Ammon's horn (tissue), 1 donor: ENCODE measurements at regions not wholly inside any gene's neighbourhood (a gene's known extent, or its start where the extent isn't known, plus 50 kb on each side); places are given as distances from the start of the nearest gene placed in this dataset.
A peak's percentile ranks its signal among the peaks of the same experiment; 100 is the strongest.

ENCODE experiments used
- DNase-seq: peaks from one replicate; pipeline ENCODE4 v3.0.0-alpha.2; 2016; ENCODE audit warnings: low spot score

GRCh38 chr5:61686491-61687257, 354.6 kb downstream of the ZSWIM6 start:
- DNase-seq, result no peak

DNA sequence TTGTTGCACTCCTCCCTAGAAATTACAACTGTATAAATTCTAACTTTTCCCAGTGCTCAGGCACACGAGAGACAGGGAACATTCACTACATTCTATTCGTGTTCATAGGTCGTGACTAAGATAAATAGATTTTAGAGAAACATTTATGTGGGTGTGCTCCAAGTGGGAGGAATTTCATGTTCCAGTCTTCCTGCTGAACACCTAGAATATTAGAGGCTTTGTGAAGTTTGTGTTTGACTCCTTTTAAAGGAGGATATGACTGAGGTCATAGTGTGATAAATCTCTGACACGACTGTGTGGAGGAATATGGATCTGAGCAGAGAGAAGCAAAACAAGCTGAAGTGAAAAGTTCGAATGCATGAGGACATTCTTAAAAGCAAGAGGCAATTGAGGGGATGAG, 355.3 kb downstream of the ZSWIM6 start:
- DNase-seq, result no peak

- DNase-seq, result no peak
Measured at GRCh38 chr5:61689153-61689846, 357.2 kb downstream of the ZSWIM6 start.

DNA sequence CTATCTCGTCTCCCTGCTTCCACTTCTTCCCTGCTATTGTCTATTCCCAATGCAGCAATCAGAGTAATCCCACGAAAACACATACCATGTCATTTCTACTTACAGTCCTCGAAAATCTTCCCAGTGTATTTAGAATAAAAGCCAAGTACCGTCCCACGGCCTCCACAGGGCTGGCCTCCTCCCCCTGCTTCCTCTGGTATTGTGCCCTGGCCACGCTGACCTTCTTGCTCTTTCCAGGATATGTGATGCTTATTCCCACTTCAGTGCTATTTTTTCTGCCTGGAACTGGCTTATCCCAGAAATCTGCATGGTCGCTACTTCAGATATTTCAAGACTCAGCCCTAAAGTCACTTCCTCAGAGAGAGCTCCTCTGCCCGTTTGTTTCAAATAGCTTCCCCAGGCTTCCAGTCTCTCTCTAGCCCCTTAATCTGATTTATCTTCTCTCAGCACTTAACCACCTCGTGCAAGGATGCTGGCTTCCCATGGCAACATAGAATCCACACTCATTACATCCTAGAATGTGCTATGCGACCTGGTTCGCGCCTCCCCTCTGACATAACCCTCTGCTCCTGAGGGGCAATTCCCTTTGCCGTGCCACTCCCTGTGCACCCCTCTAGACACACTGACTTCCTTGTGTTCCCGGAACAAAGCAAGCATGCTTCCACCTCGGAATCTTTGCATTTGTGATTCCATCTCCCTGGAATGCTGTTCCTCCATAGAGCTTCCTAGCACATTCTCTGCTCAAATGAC, 365.9 kb downstream of the ZSWIM6 start:
- DNase-seq, result no peak

GRCh38 chr5:61701877-61702602, 370.0 kb downstream of the ZSWIM6 start:
- DNase-seq, result peak; percentile 7

- no peak for DNase-seq
Measured at GRCh38 chr5:61702784-61703183, 370.7 kb downstream of the ZSWIM6 start.

DNA sequence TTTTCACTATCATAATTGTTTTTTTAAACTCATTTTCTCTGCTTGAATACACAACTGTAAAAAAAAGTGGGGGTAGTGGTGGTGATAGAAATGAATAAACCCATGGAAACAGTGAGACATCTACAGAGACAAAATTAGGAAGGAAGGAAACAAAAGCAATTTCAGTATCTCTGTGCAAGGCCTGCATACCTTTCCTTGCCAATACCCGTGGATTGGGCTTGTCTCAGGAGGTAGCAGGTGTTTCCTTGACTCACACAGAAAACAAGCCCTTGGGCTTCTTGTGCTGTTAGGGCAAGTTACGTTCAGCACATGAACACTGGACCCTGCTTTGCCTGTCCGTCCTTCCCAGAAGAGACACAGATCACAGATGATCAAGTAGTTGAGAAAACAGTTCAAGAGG, 372.2 kb downstream of the ZSWIM6 start:
- DNase-seq, result no peak

DNA sequence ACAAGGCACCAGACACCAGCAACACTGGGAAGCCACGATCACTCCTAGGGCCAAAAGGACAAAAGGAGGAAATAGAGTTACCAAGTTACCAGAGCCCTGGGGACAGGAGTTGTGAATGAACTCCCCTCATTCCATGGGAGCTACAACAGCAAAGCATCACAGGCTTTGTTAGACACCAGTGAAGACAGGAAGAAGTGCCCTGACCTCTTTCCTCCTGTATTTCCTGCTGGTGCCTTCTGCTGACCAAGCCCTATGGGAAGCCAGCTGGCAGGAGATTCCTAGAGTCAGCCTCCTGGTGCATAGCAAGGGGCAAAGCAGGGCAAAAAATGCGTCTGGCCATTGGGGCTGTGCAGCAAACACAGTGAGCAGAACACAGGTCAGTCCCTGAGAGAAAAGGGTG, 374.7 kb downstream of the ZSWIM6 start:
- no peak for DNase-seq

DNA sequence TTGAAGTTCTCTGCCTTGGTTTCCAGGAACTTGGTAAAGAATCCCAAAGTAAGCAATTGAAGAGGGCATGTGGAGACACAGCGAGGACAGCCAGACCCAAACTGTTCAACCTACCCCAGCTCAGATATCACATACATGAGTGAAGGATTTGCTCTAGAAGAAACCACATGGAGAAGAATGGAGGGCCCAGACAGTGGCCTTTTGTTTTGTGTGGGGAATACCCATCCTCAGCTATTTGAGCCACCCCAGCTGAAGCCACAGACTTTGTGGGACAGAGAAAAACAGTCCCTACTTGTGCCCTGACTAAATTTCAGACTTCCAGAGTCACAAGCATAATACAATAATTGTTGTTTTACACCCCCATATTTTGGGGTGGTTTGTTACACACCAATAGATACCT, 387.1 kb downstream of the ZSWIM6 start:
- no peak for DNase-seq

DNA sequence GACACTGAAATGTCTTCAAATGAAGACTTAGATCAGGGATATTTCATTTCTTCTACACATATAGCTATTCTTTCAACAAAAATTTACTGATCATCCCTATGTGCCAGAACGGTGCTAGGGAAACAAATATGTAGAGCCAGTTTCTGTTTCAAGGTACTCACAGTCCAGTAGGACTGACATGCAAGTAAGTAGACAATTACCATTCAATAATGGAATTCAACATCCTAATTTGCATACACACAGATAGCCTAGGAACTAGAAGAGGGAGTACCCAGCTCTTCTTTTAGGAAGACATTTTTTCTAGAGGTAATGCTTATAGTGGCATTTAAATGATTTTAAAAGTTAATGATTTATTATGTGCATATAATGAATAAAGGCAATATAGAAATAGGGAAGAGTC, 388.8 kb downstream of the ZSWIM6 start:
- no peak for DNase-seq

GRCh38 chr5:61724102-61724501, 392.0 kb downstream of the ZSWIM6 start:
- no peak for DNase-seq

DNA sequence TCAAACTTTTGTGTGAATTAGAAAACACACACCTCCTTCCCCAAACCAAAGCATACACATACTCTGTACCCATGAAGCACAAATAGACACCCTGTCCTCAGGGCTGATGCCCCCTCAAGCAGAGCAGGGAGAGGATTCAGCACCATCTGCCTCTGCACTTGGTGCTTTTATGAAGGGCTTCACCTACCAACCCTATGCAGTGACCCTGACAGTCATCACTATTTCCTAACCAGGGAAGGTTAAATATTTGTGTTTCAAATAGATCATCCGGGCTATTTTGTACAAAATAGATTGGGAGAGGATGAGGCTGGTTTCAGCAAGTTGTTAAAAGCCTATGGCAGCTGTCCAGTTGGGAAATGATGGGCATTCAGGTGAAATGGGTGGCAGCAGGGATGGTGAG, 396.2 kb downstream of the ZSWIM6 start:
- DNase-seq, result no peak

- no peak for DNase-seq
Measured at GRCh38 chr5:61730866-61731265, 398.8 kb downstream of the ZSWIM6 start.

DNA sequence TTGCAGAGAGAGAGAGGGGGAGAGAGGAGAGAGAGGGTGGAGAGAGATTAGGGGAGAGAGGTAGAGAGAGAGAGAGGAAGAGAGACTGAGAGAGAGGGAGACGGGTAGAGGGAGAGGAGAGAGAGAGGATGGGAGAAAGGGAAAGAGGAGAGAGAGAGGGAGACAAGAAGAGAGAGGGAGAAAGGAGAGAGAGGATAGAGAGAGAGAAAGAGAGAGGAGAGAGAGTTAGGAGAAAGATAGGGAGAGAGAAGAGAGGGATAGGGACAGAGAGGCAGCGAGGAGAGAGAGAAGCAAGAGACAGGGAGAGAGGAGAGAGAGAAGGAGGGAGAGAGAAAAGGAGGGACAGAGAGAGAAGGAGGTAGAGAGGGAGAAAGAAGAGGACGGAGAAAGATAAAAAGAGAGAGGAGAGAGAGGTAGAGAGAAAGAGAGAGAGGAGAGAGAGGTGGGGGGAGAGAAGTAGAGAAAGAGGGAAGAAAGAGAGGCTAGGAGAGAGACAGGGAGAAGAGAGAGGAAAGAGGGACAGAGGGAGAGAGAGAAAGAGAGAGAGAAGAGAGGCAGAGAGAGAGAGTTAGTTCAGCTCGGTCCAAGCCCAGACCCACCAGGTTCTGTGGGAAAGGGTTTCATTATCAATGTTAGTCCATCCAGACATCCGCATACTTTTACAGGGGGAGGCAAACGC, 399.3 kb downstream of the ZSWIM6 start:
- DNase-seq, result no peak

DNA sequence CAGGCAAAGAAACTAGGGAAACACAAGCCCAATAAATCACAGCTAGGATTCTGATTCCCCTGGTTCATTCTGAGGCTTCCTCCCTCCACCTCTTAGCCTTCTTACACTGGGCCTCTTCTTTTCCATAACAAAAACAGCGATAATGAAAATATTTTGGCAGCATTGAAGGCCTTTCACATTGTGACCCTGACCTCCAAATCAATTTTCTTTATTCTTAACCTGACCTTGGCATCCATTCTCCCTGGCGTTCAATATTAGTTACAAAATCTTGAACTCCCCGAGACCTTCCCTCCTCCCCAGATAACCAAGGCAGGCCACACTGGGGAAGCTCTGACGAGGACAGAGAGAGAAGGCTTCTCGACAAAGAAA, 399.9 kb downstream of the ZSWIM6 start:
- no peak for DNase-seq

DNA sequence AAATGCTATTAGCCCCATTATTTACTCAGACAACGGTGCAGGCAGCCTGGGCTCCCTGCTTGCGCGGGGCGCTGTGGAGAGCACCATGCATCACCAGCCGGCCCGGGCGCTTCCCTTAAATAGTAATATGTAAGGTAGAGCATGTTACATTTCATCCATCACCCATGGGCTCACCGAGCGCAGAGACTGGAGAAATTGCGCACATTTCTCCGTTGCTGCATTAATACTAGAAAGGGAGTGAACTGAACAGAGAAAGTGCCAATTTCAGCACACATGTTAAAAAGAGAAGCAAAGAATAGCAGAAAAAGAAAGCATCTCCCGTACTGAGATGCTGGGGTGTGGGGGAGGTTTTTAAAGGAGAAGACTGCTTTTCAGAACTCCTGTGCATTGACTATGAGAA, 400.3 kb downstream of the ZSWIM6 start:
- DNase-seq, result peak; percentile 57

GRCh38 chr5:61732796-61733195, 400.7 kb downstream of the ZSWIM6 start:
- DNase-seq, result peak; percentile 57

- DNase-seq, result no peak
Measured at GRCh38 chr5:61734001-61734400, 401.9 kb downstream of the ZSWIM6 start.

DNA sequence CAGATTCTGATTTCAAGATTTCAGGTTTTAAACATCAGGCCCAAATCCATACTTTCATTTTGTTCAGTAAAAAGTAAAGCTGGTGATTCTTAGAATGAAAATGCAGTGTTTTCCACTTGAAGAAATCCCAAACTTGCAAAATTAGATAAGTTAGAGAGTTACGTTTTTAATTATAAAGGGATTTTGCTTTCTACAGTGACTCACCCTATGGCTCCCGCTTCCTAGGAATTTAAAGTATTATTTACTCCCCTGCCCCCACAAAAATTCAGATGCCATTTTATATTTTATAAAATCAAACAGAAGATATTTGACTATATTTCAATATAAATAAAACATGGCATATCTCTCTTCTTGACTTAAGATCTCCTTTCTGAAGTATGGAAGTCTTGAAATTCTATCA, 402.9 kb downstream of the ZSWIM6 start:
- no peak for DNase-seq

GRCh38 chr5:61735531-61735930, 403.5 kb downstream of the ZSWIM6 start:
- no peak for DNase-seq

DNA sequence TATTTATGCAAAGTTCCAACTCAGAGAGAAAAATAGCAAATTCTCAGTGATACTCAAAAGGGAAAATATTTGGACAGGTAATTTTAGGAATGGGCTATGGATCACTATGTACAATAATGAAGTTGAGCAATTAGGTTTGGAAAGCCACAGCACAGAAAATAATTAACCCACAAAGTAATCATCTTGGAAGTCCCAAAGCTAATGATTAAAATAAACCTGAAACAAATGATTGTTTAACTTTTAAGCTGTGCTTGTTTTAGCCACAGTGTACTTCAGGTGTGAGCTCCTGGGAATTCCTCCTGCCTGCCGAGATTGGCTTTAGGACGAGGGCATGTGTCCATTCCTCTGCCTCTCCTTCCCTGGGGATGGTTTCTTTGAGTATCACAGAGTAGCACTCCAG, 403.9 kb downstream of the ZSWIM6 start:
- no peak for DNase-seq
